ENCODE measurements at regions not wholly inside any gene's neighbourhood (a gene's known extent, or its start where the extent isn't known, plus 50 kb on each side); places are given as distances from the start of the nearest gene placed in this dataset.

GRCh38 chr21:19236209-19236608 is 832.6 kb upstream of the TMPRSS15 start:
- H3K27me3 ChIP-seq: no peaks in the 10 kb centered on the region
- ATAC-seq: no peak
- intact Hi-C loops (cut with DNase I): no loop called here
- no peak overlapping the region for H3K4me3 ChIP-seq
- no peak for TF ChIP-seq CTCF (IDR thresholded peaks at IDR 0.05)
- no peaks in the 10 kb centered on the region for H3K4me1 ChIP-seq
- no peaks in the 10 kb centered on the region for H3K9me3 ChIP-seq
- no peak overlapping the region for H3K27ac ChIP-seq
- DNase-seq: no peak
- no peaks in the 10 kb centered on the region for H3K36me3 ChIP-seq

GRCh38 chr21:19237608-19238007 is 834.0 kb upstream of the TMPRSS15 start:
- ATAC-seq (no peak), DNase-seq (no peak)
- no peak for TF ChIP-seq CTCF (IDR thresholded peaks at IDR 0.05)
- Histone ChIP-seq H3K36me3 (no peaks in the 10 kb centered on the region), H3K4me3 (no peak overlapping the region), H3K27me3 (no peaks in the 10 kb centered on the region), H3K4me1 (no peaks in the 10 kb centered on the region), H3K9me3 (no peaks in the 10 kb centered on the region), H3K27ac (no peak overlapping the region)
- intact Hi-C loops (cut with DNase I): no loop called here

- H3K27me3 ChIP-seq: no peaks in the 10 kb centered on the region
These were observed 836.1 kb upstream of the TMPRSS15 start for GRCh38 chr21:19239696-19240095.

DNA sequence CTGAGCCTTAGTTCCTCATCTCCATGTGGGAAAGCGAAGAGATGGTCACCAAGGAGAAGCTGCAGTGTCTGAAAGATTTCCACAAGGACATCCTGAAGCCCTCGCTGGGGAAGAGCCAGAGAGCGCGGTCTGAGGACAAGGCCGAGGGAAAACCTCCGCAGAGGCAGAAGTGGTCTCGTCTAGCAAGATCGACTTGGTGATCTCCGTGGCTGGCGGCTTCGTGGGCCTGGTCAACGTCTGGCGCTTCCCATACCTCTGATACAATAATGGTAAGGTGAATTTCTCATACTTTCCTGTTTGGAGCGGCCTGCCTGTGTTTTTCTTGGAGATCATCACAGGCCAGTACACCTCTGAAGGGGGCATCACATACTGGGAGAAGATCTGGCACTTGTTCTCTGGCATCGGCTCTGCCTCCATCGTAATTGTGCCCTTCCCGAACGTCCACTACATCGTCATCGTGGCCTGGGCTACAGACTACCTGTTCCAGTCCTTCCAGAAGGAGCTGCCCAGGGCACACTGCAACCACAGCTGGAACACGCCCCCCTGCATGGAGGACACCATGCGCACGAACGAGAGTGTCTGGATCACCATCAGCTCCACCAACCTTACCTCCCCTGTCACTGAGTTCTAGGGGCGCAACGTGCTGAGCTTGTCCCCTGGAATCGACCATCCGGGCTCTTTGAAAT is 841.1 kb upstream of the TMPRSS15 start:
- peaks cover 0 to 20% of the 10 kb centered on the region in 2 donors for H3K9me3 ChIP-seq
- H3K36me3 ChIP-seq: no peaks in the 10 kb centered on the region
- no peaks in the 10 kb centered on the region for H3K4me1 ChIP-seq
- no peaks in the 10 kb centered on the region for H3K27me3 ChIP-seq
- no peak for TF ChIP-seq CTCF (IDR thresholded peaks at IDR 0.05)
- ATAC-seq (no peak), DNase-seq (peak in 1 of 4 donors; percentile 47)
- H3K4me3 ChIP-seq: no peak overlapping the region
- no peak overlapping the region for H3K27ac ChIP-seq
- intact Hi-C loops (cut with DNase I): no loop called here

More at GRCh38 chr21:19239696-19240095, 836.1 kb upstream of the TMPRSS15 start:
- Histone ChIP-seq H3K9me3 (peaks cover 0 to 4% of the 10 kb centered on the region in 2 donors), H3K4me3 (no peak overlapping the region), H3K36me3 (no peaks in the 10 kb centered on the region), H3K4me1 (no peaks in the 10 kb centered on the region), H3K27ac (no peak overlapping the region)
- DNase-seq: no peak
- TF ChIP-seq CTCF (IDR thresholded peaks at IDR 0.05): no peak
- intact Hi-C loops (cut with DNase I): no loop called here
- ATAC-seq: no peak

DNA sequence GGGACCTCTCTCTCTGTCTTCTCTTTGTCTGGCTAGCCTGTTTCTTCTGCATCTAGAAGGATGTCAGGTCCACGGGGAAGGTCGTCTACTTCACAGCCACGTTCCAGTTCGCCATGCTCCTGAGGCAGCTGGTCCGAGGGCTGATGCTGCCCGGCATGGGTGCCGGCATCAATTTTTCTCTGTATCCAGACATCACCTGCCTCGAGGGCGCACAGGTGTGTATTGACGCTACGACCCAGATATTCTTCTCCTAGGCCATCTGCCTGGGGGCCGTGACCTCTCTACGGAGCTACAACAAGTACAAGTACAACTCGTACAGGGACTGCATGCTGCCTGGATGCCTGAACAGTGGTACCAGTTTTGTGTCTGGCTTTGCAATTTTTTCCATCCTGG is 841.6 kb upstream of the TMPRSS15 start:
- H3K4me3 ChIP-seq: no peak overlapping the region
- H3K27ac ChIP-seq: no peak overlapping the region
- H3K4me1 ChIP-seq: no peaks in the 10 kb centered on the region
- DNase-seq (peak in 1 of 4 donors; percentile 46), ATAC-seq (no peak)
- peaks cover 0 to 20% of the 10 kb centered on the region in 2 donors for H3K9me3 ChIP-seq
- no peaks in the 10 kb centered on the region for H3K36me3 ChIP-seq
- no peak for TF ChIP-seq CTCF (IDR thresholded peaks at IDR 0.05)
- no peaks in the 10 kb centered on the region for H3K27me3 ChIP-seq
- intact Hi-C loops (cut with DNase I): no loop called here

Data from left lung (tissue), 4 donors.